Gastroesophageal sphincter (tissue), 4 donors: ENCODE measurements at regions not wholly inside any gene's neighbourhood (a gene's known extent, or its start where the extent isn't known, plus 50 kb on each side); places are given as distances from the start of the nearest gene placed in this dataset.

Experiments used
- ATAC-seq: fragments of 150-250 bp; one replicate; pipeline ENCODE4 v1.9.1; 2016; ENCODE audit warnings: mild to moderate bottlenecking, moderate library complexity
- H3K27ac ChIP-seq, 4 donors: fragments of 200-600 bp; sonication (generic) in 3 of 4; 1 replicate in 3 of 4; 2 replicates in 1 of 4; pipeline ENCODE4 v1.5.1; 2016 to 2019
- H3K27me3 ChIP-seq: fragments of 200-600 bp; sonication (generic); one replicate; pipeline ENCODE4 v1.5.1; 2019
- H3K36me3 ChIP-seq, 2 donors: fragments of 200-600 bp; sonication (generic); one replicate each; pipeline ENCODE4 v1.5.1; 2019; ENCODE audit warnings: control low read depth in 1 of 2
- H3K4me1 ChIP-seq, 3 donors: fragments of 200-600 bp; sonication (generic); 1 replicate in 2 of 3; 2 replicates in 1 of 3; pipeline ENCODE4 v1.5.1; 2016 to 2019; ENCODE audit warnings: control low read depth in 2 of 3
- H3K4me3 ChIP-seq, 2 donors: fragments of 200-600 bp; sonication (generic); one replicate each; pipeline ENCODE4 v1.5.1; 2019; ENCODE audit warnings: mild to moderate bottlenecking in 1 of 2, moderate library complexity in 1 of 2
- H3K9me3 ChIP-seq, 3 donors: fragments of 200-600 bp; sonication (generic); one replicate each; pipeline ENCODE4 v1.5.1; 2017 to 2019; ENCODE audit warnings: control low read depth in 2 of 3
- CTCF ChIP-seq, 4 experiments: fragments of 200-600 bp in 2 of 4; fragments of 450-650 bp in 2 of 4; sonication (generic) in 1 of 4; IDR thresholded peaks; one replicate each; pipeline ENCODE4 v1.5.1; 2017 to 2019; ENCODE audit warnings: antibody characterized with exemption in 4 of 4, mild to moderate bottlenecking in 2 of 4, moderate library complexity in 2 of 4
- EP300 ChIP-seq: sonication (generic); formaldehyde crosslinking; IDR thresholded peaks from one replicate; pipeline ENCODE4 v1.6.1; 2017; ENCODE audit warnings: antibody characterized with exemption, mild to moderate bottlenecking
- POLR2A ChIP-seq, 2 donors: fragments of 450-650 bp; IDR thresholded peaks; one replicate each; pipeline ENCODE4 v1.6.1; 2017; ENCODE audit warnings: antibody characterized with exemption in 2 of 2, mild to moderate bottlenecking in 2 of 2, moderate library complexity in 1 of 2
- POLR2AphosphoS5 ChIP-seq: sonication (generic); formaldehyde crosslinking; IDR thresholded peaks from one replicate; pipeline ENCODE4 v1.6.1; 2017; ENCODE audit warnings: antibody characterized with exemption
- WGBS, 2 donors: methylation state at CpG; one replicate each; pipeline ENCODE4 v1.1.5; 2018; ENCODE audit warnings: low coverage in 1 of 2; 5-methylcytosine and 5-hydroxymethylcytosine counted together

- H3K27me3 ChIP-seq = no peaks in the 10 kb centered on the region
- peaks cover 0 to 9% of the 10 kb centered on the region in 2 donors for H3K36me3 ChIP-seq
- ATAC-seq = no peak
- 72 to 77% methylated on average over 3 of the region's 3 CpGs for WGBS, 2 donors
- H3K4me3 ChIP-seq = no peak overlapping the region
- no peak overlapping the region for H3K27ac ChIP-seq
- TF ChIP-seq POLR2A (IDR thresholded peaks at IDR 0.05) = no peak
- TF ChIP-seq POLR2AphosphoS5 = no peak
- TF ChIP-seq EP300 = no peak
- TF ChIP-seq CTCF (IDR thresholded peaks at IDR 0.05) = no peak
- H3K9me3 ChIP-seq = peaks cover 0 to 12% (median 0%) of the 10 kb centered on the region in 3 donors
- H3K4me1 ChIP-seq = peaks cover 0 to 3% (median 0%) of the 10 kb centered on the region in 3 donors
These were observed 50.9 kb upstream of the MAP3K13 start for GRCh38 chr3:185311991-185312390.
